ENCODE measurements at regions not wholly inside any gene's neighbourhood (a gene's known extent, or its start where the extent isn't known, plus 50 kb on each side); places are given as distances from the start of the nearest gene placed in this dataset.

GRCh38 chr13:80666782-80667552 lies 326.0 kb upstream of the SPRY2 start:
- TF ChIP-seq CTCF (IDR thresholded peaks at IDR 0.05) (no peak), POLR2AphosphoS5 (IDR thresholded peaks at IDR 0.05) (no peak), POLR2A (IDR thresholded peaks at IDR 0.05) (no peak)

Measured in sigmoid colon (tissue), 4 donors.